SH-SY5Y (cell line): ENCODE measurements at regions not wholly inside any gene's neighbourhood (a gene's known extent, or its start where the extent isn't known, plus 50 kb on each side); places are given as distances from the start of the nearest gene placed in this dataset.

Experiments
- GATA2 ChIP-seq: IDR thresholded peaks from 2 replicates; pipeline ENCODE4 v1.6.1; 2011; ENCODE audit warnings: mild to moderate bottlenecking, low read depth, low read length
- GATA3 ChIP-seq: IDR thresholded peaks from 2 replicates; pipeline ENCODE4 v1.6.1; 2011; ENCODE audit warnings: low read depth, mild to moderate bottlenecking, low read length, moderate library complexity

- TF ChIP-seq GATA2 (no peak), GATA3 (no peak)
Measured at GRCh38 chr4:111537871-111538270, 607.4 kb upstream of the FAM241A start.
